ENCODE measurements at regions not wholly inside any gene's neighbourhood (a gene's known extent, or its start where the extent isn't known, plus 50 kb on each side); places are given as distances from the start of the nearest gene placed in this dataset.

GRCh38 chr10:33492701-33493345 is 158.4 kb upstream of the NRP1 start:
- TF ChIP-seq CTCF (IDR thresholded peaks at IDR 0.05) (no peak), POLR2A (IDR thresholded peaks at IDR 0.05) (no peak)
